ENCODE measurements at regions not wholly inside any gene's neighbourhood (a gene's known extent, or its start where the extent isn't known, plus 50 kb on each side); places are given as distances from the start of the nearest gene placed in this dataset.
"Not testable (repeated sequence)": the region's sequence is repeated elsewhere in the genome, so short reads cannot be mapped to it uniquely, and the experiment has no call there.

- no peak for DNase-seq
Measured at GRCh38 chr2:84144345-84144744, 314.7 kb downstream of the SUCLG1 start.

- no peak for DNase-seq
Measured at GRCh38 chr2:84137034-84137433, 322.0 kb downstream of the SUCLG1 start.

GRCh38 chr2:84132370-84132769 lies 326.7 kb downstream of the SUCLG1 start:
- DNase-seq: no peak

GRCh38 chr2:84131278-84131830 lies 327.7 kb downstream of the SUCLG1 start:
- no peak for DNase-seq

- DNase-seq: no peak
Measured at GRCh38 chr2:84129018-84129417, 330.1 kb downstream of the SUCLG1 start.

- not testable (repeated sequence) for DNase-seq
Measured at GRCh38 chr2:84127812-84128211, 331.3 kb downstream of the SUCLG1 start.

GRCh38 chr2:84126530-84126929 lies 332.6 kb downstream of the SUCLG1 start:
- DNase-seq: no peak

- no peak for DNase-seq
Measured at GRCh38 chr2:84126084-84126483, 333.0 kb downstream of the SUCLG1 start.

- no peak for DNase-seq
Measured at GRCh38 chr2:84116143-84116542, 342.9 kb downstream of the SUCLG1 start.

- DNase-seq: no peak
Measured at GRCh38 chr2:84115173-84115857, 343.8 kb downstream of the SUCLG1 start.

- DNase-seq: not testable (repeated sequence)
Measured at GRCh38 chr2:84103816-84104527, 355.1 kb downstream of the SUCLG1 start.

GRCh38 chr2:84102274-84102673 lies 356.8 kb downstream of the SUCLG1 start:
- DNase-seq: no peak

- DNase-seq: no peak
Measured at GRCh38 chr2:84088656-84089055, 370.4 kb downstream of the SUCLG1 start.

GRCh38 chr2:84085562-84085961 lies 373.5 kb downstream of the SUCLG1 start:
- DNase-seq: no peak

- DNase-seq: no peak
Measured at GRCh38 chr2:84084856-84085255, 374.2 kb downstream of the SUCLG1 start.

- no peak for DNase-seq
Measured at GRCh38 chr2:84083984-84084383, 375.1 kb downstream of the SUCLG1 start.

GRCh38 chr2:84078471-84078870 lies 380.6 kb downstream of the SUCLG1 start:
- DNase-seq: no peak

GRCh38 chr2:84077496-84077895 lies 381.6 kb downstream of the SUCLG1 start:
- peak in 8 of 51 donors; percentile 0 to 11 (median 4) for DNase-seq

- DNase-seq: no peak
Measured at GRCh38 chr2:84071050-84071449, 388.0 kb downstream of the SUCLG1 start.

- no peak for DNase-seq
Measured at GRCh38 chr2:84065857-84066256, 393.2 kb downstream of the SUCLG1 start.

GRCh38 chr2:84057917-84058560 lies 401.0 kb downstream of the SUCLG1 start:
- no peak for DNase-seq

- no peak for DNase-seq
Measured at GRCh38 chr2:84055816-84056215, 403.3 kb downstream of the SUCLG1 start.

All from hypothalamus (tissue), 51 donors.